ENCODE measurements at regions not wholly inside any gene's neighbourhood (a gene's known extent, or its start where the extent isn't known, plus 50 kb on each side); places are given as distances from the start of the nearest gene placed in this dataset.

- DNase-seq (ENCODE audit: low read depth), result no peak
- Histone ChIP-seq H3K4me3 (ENCODE audit: low read depth, low read length) (no peak overlapping the region), H3K36me3 (ENCODE audit: control insufficient read depth, insufficient read depth, low read length) (no peaks in the 10 kb centered on the region), H3K27me3 (ENCODE audit: control insufficient read depth, insufficient read depth, low read length) (no peaks in the 10 kb centered on the region)
- no peak for TF ChIP-seq CTCF (IDR thresholded peaks at IDR 0.05; ENCODE audit: insufficient read depth, low read depth, low read length)
- ChIA-PET CTCF (interaction anchor here (0.6 kb wide), 1 partner anchor 180 kb away, joined by 3 read pairs; the partner anchor contains the start of gene ARL4A), POLR2A (no interaction called here)
Measured at GRCh38 chr7:12868027-12868426, 180.6 kb downstream of the ARL4A start.

- CTCF ChIA-PET, result no interaction called here
- H3K4me3 ChIP-seq (ENCODE audit: low read depth, low read length), result no peak overlapping the region
- POLR2A ChIA-PET, result no interaction called here
- no peaks in the 10 kb centered on the region for H3K27me3 ChIP-seq (ENCODE audit: control insufficient read depth, insufficient read depth, low read length)
- DNase-seq (ENCODE audit: low read depth), result no peak
- TF ChIP-seq CTCF (IDR thresholded peaks at IDR 0.05; ENCODE audit: insufficient read depth, low read depth, low read length), result no peak
- no peaks in the 10 kb centered on the region for H3K36me3 ChIP-seq (ENCODE audit: control insufficient read depth, insufficient read depth, low read length)
Measured at GRCh38 chr7:12870219-12870618, 182.8 kb downstream of the ARL4A start.

- no peak for DNase-seq (ENCODE audit: low read depth)
- POLR2A ChIA-PET, result no interaction called here
- CTCF ChIA-PET, result interaction anchor here (1.3 kb wide), 1 partner anchor 186 kb away, joined by 4 read pairs; the partner anchor contains the start of gene ARL4A
- no peaks in the 10 kb centered on the region for H3K27me3 ChIP-seq (ENCODE audit: control insufficient read depth, insufficient read depth, low read length)
- TF ChIP-seq CTCF (IDR thresholded peaks at IDR 0.05; ENCODE audit: insufficient read depth, low read depth, low read length), result no peak
- H3K4me3 ChIP-seq (ENCODE audit: low read depth, low read length), result no peak overlapping the region
- H3K36me3 ChIP-seq (ENCODE audit: control insufficient read depth, insufficient read depth, low read length), result no peaks in the 10 kb centered on the region
Measured at GRCh38 chr7:12872487-12872886, 185.1 kb downstream of the ARL4A start.

- Histone ChIP-seq H3K36me3 (ENCODE audit: control insufficient read depth, insufficient read depth, low read length) (no peaks in the 10 kb centered on the region), H3K27me3 (ENCODE audit: control insufficient read depth, insufficient read depth, low read length) (no peaks in the 10 kb centered on the region), H3K4me3 (ENCODE audit: low read depth, low read length) (no peak overlapping the region)
- no peak for TF ChIP-seq CTCF (IDR thresholded peaks at IDR 0.05; ENCODE audit: insufficient read depth, low read depth, low read length)
- DNase-seq (ENCODE audit: low read depth), result no peak
- ChIA-PET CTCF (interaction anchor here (1.3 to 2.0 kb wide), 2 partner anchors 10 to 187 kb away, joined by 4 to 6 read pairs; partner anchors contain the start of gene ARL4A), POLR2A (no interaction called here)
Measured at GRCh38 chr7:12873571-12873970, 186.1 kb downstream of the ARL4A start.

- no peaks in the 10 kb centered on the region for H3K36me3 ChIP-seq (ENCODE audit: control insufficient read depth, insufficient read depth, low read length)
- no peak for TF ChIP-seq CTCF (IDR thresholded peaks at IDR 0.05; ENCODE audit: insufficient read depth, low read depth, low read length)
- H3K27me3 ChIP-seq (ENCODE audit: control insufficient read depth, insufficient read depth, low read length), result no peaks in the 10 kb centered on the region
- H3K4me3 ChIP-seq (ENCODE audit: low read depth, low read length), result no peak overlapping the region
- CTCF ChIA-PET, result no interaction called here
- POLR2A ChIA-PET, result no interaction called here
- DNase-seq (ENCODE audit: low read depth), result no peak
Measured at GRCh38 chr7:12879139-12879538, 191.7 kb downstream of the ARL4A start.

Data from BJ (cell line).